OCI-LY7 (cell line): ENCODE measurements at regions not wholly inside any gene's neighbourhood (a gene's known extent, or its start where the extent isn't known, plus 50 kb on each side); places are given as distances from the start of the nearest gene placed in this dataset.

Experiments used
- EZH2phosphoT487 ChIP-seq: fragments of 200-600 bp; sonication (generic); IDR thresholded peaks from 2 replicates; pipeline ENCODE4 v1.6.1; 2018; ENCODE audit warnings: low read depth, borderline replicate concordance, mild to moderate bottlenecking, mixed run types, antibody characterized with exemption, low read length, moderate library complexity, mixed read lengths
- TF ChIP-seq, protein P1 (sequence below): fragments of 200-600 bp; sonication (generic); conservative IDR thresholded peaks from 2 replicates; pipeline ENCODE4 v1.5.1; 2014; ENCODE audit warnings: mild to moderate bottlenecking, antibody characterized with exemption, low read length, moderate library complexity, mixed read lengths

DNA sequence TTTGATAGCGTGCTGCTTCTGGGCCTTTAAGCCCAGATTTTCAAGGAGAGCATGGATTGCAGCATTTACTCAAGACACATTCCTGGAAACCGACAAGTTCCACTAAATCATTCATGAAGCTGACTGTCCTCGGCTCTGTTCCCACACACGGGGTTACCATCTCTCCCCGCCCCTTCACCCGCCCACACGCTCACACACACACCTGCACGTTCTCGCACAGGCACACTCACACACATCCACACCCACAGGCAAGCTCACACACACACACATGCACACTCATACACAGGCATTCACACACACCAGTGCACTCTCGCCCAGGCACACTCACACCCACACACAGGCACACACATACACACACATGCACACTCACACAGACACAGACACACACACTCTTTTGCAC is 150.0 kb upstream of the AGAP1 start:
- TF ChIP-seq, protein P1, sequence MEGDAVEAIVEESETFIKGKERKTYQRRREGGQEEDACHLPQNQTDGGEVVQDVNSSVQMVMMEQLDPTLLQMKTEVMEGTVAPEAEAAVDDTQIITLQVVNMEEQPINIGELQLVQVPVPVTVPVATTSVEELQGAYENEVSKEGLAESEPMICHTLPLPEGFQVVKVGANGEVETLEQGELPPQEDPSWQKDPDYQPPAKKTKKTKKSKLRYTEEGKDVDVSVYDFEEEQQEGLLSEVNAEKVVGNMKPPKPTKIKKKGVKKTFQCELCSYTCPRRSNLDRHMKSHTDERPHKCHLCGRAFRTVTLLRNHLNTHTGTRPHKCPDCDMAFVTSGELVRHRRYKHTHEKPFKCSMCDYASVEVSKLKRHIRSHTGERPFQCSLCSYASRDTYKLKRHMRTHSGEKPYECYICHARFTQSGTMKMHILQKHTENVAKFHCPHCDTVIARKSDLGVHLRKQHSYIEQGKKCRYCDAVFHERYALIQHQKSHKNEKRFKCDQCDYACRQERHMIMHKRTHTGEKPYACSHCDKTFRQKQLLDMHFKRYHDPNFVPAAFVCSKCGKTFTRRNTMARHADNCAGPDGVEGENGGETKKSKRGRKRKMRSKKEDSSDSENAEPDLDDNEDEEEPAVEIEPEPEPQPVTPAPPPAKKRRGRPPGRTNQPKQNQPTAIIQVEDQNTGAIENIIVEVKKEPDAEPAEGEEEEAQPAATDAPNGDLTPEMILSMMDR, result no peak
- TF ChIP-seq EZH2phosphoT487, result no peak
